ENCODE measurements at regions not wholly inside any gene's neighbourhood (a gene's known extent, or its start where the extent isn't known, plus 50 kb on each side); places are given as distances from the start of the nearest gene placed in this dataset.
"Not testable (repeated sequence)": the region's sequence is repeated elsewhere in the genome, so short reads cannot be mapped to it uniquely, and the experiment has no call there.

GRCh38 chr2:184032983-184033382, 565.3 kb upstream of the ZNF804A start:
- DNase-seq: no peak

DNA sequence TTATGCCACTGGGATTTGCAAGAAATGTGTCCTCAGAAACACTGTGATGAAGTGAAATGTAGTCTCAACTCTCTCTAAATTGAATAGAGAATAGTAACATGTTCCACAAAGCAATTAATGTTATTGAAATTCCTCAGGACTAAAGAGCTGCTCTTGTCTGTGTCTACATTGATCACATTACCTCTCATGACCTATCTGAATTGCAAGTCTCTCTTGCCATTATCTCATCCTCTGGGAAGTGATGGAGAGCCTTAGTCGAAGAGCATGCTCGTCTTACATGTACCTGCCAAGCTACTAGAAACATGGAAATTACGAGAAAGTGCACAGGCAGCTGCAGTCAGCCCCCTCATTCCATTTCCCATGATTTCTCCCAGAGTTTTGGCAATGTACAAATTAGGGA, 561.1 kb upstream of the ZNF804A start:
- DNase-seq: no peak

GRCh38 chr2:184039493-184039892, 558.8 kb upstream of the ZNF804A start:
- DNase-seq: no peak

DNA sequence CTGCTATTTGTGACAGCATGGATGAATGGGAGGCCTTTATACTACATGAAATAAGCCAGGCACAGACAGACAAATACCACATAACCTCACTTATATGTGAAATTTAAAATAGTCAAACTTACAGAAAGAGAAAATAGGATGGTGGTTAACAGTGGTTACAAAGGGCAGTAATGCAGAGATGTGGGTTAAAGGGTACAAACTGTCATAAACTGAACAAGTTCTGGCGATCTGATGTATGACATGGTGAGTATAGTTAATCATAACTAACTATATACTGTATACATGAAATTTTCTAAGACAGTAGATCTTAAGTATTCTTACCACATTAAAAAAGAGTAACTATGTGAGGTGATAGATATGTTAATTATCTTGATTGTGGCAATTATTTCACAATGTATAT, 558.1 kb upstream of the ZNF804A start:
- DNase-seq: no peak

GRCh38 chr2:184041077-184041476, 557.3 kb upstream of the ZNF804A start:
- DNase-seq: no peak

DNA sequence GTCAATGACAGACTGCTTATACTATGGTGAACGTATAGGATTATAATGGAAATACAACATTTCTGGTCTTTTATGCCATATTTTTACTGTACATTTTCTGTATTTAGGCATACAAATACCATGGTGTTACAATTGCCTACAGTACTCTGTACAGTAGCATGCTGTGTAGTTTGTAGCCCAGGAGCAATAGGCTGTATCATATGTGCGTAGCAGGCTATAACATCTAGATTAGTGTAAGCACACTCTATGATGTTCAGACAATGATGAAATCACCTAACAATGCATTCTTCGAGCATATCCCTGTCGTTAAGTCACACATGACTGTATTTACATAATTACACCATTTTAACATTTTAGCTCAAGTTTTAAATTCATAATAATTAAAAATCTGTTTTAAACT, 556.6 kb upstream of the ZNF804A start:
- DNase-seq: no peak

DNA sequence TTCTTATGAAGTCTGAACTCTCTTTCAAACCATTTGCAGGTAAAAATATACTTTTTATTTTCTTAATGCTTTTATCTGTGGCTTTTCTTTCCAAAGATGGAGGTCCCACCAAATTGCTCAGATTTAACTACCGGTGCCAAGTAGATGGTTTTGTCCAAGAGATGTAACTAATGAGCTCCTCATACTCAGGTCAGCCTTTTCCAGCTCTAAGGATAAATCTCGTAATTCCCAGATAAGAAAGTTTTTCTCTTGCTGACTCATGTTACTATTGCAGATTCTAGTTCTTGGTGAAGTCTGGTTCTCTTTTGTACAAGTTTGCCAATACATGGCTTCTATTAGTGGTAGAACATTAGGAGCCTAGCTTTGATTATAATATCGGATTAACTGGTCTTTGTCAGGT, 550.8 kb upstream of the ZNF804A start:
- no peak for DNase-seq

DNA sequence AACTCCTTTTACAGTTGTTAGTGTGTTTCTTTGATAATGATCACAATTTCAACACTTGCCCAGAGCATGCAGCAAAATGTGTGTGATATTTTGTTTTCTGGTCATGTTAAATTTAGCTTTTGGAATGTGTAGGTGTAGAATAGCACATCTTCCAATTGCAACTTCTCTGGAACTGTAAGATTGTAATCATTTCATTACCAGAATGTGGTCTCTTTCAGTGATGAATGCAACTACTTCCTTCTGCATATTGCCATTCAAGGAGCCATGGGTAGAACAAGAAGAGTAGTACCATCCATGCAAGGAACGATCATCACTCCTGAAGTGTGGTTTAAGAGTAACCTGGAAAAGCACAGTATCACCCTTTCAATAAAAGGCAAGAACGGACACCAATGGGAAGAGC, 548.8 kb upstream of the ZNF804A start:
- DNase-seq: no peak

- DNase-seq: no peak
Observed at GRCh38 chr2:184053326-184053725, 545.0 kb upstream of the ZNF804A start.

GRCh38 chr2:184054419-184054818, 543.9 kb upstream of the ZNF804A start:
- not testable (repeated sequence) for DNase-seq

DNA sequence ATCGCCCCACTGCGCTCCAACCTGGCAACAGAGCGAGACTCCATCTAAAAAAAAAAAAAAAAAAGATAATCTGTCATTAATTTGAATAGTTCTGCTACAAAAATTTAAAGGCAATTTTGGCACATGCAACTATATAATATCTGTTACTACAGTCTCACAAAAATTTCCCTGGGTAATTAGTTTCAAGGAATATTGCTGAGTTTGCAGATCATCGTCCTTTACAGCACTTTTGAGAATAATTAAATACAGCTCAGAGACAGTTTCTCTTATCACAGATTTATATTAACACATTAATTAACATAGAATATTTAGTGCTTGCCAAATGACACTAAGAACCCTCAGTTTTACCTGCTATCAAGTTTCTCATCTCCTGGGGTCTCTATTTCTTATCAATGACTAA, 540.4 kb upstream of the ZNF804A start:
- DNase-seq: no peak

DNA sequence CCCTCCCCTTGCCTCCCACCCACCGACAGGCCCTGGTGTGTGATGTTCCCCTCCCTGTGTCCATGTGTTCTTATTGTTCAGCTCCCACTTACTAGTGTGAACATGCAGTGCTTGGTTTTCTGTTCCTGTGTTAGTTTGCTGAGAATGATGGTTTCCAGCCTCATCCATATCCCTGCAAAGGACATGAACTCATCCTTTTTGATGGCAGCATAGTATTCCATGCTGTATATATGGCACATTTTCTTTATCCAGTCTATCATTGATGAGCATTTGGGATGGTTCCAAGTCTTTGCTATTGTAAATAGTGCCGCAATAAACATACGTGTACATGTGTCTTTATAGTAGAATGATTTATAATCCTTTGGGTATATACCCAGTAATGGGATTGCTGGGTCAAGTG, 538.1 kb upstream of the ZNF804A start:
- not testable (repeated sequence) for DNase-seq

DNA sequence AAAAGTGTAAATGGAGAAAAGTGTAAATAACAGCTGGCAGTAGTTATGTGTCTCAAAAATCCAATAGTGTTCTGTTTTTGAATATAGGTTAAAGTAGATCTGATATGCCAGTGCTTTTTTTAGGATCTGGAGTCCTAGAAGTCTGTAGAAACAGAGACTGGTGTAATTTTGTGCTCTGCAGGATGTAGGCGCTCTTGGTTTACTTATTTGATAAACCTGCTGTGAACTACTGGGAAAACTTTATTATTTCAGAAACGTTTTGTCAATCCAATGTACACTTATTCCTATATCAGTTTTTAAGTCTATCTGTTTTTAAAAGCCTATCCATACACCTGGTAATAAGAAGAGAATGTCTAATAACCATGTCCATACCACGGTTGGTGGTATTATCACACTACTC, 530.8 kb upstream of the ZNF804A start:
- no peak for DNase-seq

DNA sequence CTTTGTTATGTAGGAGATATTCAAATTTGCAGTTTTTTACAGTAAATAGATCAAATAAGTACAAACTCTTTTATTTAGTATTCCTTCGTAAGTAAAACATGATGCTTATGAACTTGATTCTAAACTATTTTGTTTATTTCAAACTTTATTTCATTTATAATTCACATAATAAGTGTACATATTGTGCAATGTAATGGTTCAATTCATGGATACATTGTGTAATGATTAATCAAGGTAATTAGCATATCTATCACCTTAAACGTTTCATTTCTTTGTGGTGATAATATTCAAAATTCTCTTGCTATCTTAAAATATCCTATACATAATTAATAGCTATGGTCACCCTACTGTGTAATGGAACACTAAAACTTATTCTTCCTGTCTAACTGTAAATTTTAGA, 525.9 kb upstream of the ZNF804A start:
- no peak for DNase-seq

DNA sequence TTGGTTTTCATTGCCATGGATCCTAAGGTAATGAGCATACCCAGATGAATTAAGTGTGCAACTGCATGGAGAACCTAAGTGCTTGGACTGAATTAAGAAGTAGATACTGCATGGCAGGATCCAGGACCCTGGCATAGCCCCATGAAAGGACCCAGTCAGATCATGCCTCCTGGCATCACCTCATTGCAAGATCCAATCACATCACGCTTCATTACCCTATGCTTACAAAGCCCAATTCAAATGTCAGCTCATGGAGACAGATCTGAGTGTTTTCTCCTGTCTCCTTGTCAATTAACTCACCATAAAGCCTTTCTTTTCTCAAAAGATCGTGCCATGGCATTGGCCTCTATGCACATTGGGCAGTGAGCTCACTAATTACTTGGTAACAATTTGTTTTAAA, 519.8 kb upstream of the ZNF804A start:
- no peak for DNase-seq

GRCh38 chr2:184091456-184091855, 506.9 kb upstream of the ZNF804A start:
- no peak for DNase-seq

GRCh38 chr2:184113696-184114403, 484.5 kb upstream of the ZNF804A start:
- no peak for DNase-seq

DNA sequence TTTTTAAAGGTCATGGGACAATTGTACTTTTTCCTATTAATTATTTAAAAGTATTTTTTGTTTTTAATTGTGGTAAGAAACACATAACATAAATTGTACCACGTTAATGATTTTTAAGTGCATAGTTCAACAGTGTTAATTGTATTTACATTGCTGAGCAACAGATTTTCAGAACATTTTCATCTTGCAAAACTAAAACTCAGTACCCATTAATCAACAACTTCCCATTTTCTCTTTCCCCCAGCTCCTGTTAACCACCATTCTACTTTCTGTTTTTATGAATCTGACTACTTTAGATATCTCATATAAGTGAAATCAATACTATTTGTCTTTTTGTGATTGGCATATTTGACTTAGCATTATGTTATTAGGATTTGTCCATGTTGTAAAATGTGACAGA, 483.9 kb upstream of the ZNF804A start:
- DNase-seq: no peak

DNA sequence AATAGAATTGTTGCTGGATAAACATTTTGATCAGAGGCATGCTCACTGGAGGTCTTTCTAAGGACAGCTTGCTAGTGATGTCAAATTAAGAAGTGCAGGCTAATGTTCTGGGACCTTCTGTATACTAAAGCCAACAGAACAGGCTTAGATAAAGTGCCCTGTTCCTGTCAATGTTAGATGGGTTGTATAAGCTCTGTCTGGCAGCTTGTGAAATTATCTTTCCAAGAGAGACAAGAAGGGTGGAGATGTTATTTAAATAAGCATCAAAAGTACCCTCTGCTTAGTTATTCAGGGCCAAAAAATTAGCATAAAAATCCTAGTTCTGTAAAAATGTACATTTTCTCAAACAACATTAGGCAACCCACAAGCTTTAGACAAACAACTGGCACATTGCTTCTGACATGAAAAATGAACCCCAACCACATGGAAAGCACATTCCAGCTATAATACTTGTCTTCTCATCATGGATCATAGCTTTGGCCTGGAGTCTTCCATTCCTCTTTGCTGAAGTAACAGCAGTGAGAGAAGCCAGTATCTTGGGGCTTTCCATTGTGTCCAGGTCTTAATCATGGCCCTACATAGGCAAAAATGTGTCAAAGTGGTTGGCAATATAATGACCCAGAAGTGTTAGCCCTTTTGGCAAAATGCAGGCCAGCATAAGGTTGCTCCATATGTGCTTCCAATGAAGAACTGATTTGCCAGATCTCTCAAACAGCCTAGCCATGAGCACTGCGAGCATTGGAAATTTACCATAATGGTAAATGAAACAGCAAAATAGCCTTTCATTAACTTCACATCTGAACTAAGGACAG, 478.1 kb upstream of the ZNF804A start:
- no peak for DNase-seq

DNA sequence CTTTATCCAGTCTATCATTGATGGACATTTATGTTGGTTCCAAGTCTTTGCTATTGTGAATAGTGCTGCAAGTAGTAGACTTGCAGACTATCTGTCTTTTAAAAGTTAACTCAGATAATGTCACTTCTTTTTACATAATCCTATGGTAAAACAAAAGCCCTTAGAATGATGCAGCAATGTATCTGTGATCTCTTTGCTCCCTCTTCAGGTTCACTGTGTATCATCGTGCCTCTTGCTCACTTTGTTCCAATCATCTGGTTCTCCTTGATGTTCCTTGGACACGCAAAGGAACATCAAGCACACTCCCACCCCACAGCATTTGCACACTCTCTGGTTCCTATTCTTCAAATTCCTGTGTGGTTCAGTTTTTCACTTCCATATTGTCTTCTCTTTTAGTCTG, 472.5 kb upstream of the ZNF804A start:
- DNase-seq: no peak

- no peak for DNase-seq
Observed at GRCh38 chr2:184129073-184129472, 469.3 kb upstream of the ZNF804A start.

- DNase-seq: no peak
Observed at GRCh38 chr2:184137955-184138354, 460.4 kb upstream of the ZNF804A start.

- DNase-seq: no peak
Observed at GRCh38 chr2:184141866-184142265, 456.5 kb upstream of the ZNF804A start.

- no peak for DNase-seq
Observed at GRCh38 chr2:184154438-184154837, 443.9 kb upstream of the ZNF804A start.

DNA sequence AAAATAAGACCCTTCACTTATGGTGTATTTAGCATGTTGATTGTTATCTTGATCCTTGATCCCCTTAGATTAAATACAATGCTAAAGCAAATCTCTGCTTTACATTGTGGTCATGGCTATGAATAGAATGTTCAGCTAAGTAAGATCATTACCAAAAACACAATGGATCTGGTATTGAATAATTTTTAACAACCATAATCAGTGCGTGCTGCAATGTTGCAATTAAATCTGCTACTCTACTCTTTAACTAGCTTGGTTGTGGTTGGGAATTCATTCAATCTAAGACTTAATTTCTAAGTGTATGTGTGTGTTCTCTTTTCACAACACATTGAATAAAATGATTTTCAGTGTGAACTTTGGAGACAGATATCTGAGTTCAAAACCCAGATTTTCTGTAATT, 442.5 kb upstream of the ZNF804A start:
- no peak for DNase-seq
